C4-2B (cell line): ENCODE measurements at regions not wholly inside any gene's neighbourhood (a gene's known extent, or its start where the extent isn't known, plus 50 kb on each side); places are given as distances from the start of the nearest gene placed in this dataset.

Experiments
- CTCF ChIP-seq: fragments of 450-650 bp; conservative IDR thresholded peaks from 2 replicates; pipeline ENCODE4 v1.5.1; 2017; ENCODE audit warnings: mild to moderate bottlenecking
- ZFX ChIP-seq: fragments of 450-650 bp; IDR thresholded peaks from 2 replicates; pipeline ENCODE4 v1.6.1; 2017

DNA sequence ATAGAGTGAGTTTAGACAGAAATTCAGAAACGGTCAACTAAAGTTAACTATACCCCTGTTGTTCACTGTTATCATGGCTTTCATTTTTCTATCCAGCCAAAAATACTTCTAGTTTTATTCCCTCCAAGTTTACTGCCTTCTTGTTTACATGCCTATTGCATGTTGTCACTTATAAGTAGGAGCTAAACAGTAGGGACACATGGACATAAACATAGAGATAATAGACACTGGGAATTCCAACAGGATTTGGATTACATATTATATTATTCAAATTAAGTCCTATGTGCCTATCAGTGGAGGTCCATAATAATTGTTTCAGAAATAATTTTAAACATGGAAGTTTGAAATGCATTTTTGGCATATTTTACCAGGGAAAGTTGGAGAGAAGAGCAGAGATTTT lies 269.1 kb upstream of the ZNF717 start:
- TF ChIP-seq CTCF (no peak), ZFX (no peak)
